Stimulated activated naive B cell treated with anti-CD40 and anti-IgM and Interleukin-4, amounts not matched to agents 10 μg/mL and 1 μg/mL and 100 μg/mL, for 72 hours (primary cell): ENCODE measurements at regions not wholly inside any gene's neighbourhood (a gene's known extent, or its start where the extent isn't known, plus 50 kb on each side); places are given as distances from the start of the nearest gene placed in this dataset.

ENCODE experiments used
- ATAC-seq, 2 donors: fragments of 150-1000 bp; cut with Tn5 transposase; replicated peaks; 2 replicates each; pipeline ENCODE4 v1.10.0; 2021; ENCODE audit warnings: moderate library complexity in 1 of 2
- DNase-seq: peaks from one replicate; pipeline ENCODE4 v3.0.0; 2021
- H3K27ac Mint-ChIP-seq: one replicate; pipeline ENCODE4 v1.8.0; 2022; ENCODE audit warnings: mild to moderate bottlenecking, mixed read lengths
- H3K27me3 Mint-ChIP-seq, 2 donors: one replicate each; pipeline ENCODE4 v1.8.0; 2022; ENCODE audit warnings: mixed read lengths in 2 of 2
- H3K36me3 Mint-ChIP-seq, 2 donors: one replicate each; pipeline ENCODE4 v1.8.0; 2022; ENCODE audit warnings: mixed read lengths in 2 of 2, mild to moderate bottlenecking in 1 of 2
- H3K4me1 Mint-ChIP-seq, 2 donors: one replicate each; pipeline ENCODE4 v1.8.0; 2022; ENCODE audit warnings: mixed read lengths in 2 of 2, mild to moderate bottlenecking in 1 of 2
- H3K4me3 Mint-ChIP-seq, 2 donors: one replicate each; pipeline ENCODE4 v1.8.0; 2022; ENCODE audit warnings: mild to moderate bottlenecking in 2 of 2, mixed read lengths in 2 of 2, moderate library complexity in 1 of 2
- H3K9me3 Mint-ChIP-seq, 2 donors: one replicate each; pipeline ENCODE4 v1.8.0; 2022; ENCODE audit warnings: mixed read lengths in 2 of 2, mild to moderate bottlenecking in 1 of 2

- Mint-ChIP-seq H3K4me3 (no peak overlapping the region), H3K4me1 (no peaks in the 10 kb centered on the region), H3K27me3 (no peaks in the 10 kb centered on the region), H3K9me3 (peaks cover 3 to 5% of the 10 kb centered on the region in 2 donors), H3K36me3 (no peaks in the 10 kb centered on the region), H3K27ac (no peak overlapping the region)
- ATAC-seq, result no peak
- DNase-seq, result no peak
Measured at GRCh38 chr4:187010052-187010451, 286.4 kb upstream of the FAT1 start.

GRCh38 chr4:187016101-187016500, 292.4 kb upstream of the FAT1 start:
- H3K4me1 Mint-ChIP-seq, result no peaks in the 10 kb centered on the region
- H3K9me3 Mint-ChIP-seq, result peaks cover 7 to 9% of the 10 kb centered on the region in 2 donors
- no peak overlapping the region for H3K4me3 Mint-ChIP-seq
- no peaks in the 10 kb centered on the region for H3K27me3 Mint-ChIP-seq
- H3K27ac Mint-ChIP-seq, result no peak overlapping the region
- DNase-seq, result no peak
- H3K36me3 Mint-ChIP-seq, result no peaks in the 10 kb centered on the region
- ATAC-seq, result no peak

DNA sequence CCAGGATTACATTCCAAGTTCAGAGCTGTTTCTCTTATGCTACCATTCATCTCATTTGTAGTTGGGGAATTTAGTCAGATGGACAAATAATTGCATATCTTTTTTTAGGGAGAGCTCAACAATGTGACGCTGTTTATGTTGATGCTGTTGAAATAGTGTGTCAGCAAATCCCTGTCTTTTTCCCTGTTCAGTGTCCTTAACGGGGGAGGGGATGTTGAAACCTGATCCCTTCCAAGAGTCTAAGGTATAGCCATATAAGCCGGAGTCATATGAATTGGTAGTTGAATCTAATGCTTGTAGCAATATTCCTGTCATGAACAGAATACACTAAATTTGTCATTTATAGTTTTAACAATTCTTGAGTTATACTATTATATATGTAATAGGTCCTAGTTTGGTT, 293.5 kb upstream of the FAT1 start:
- Mint-ChIP-seq H3K27me3 (no peaks in the 10 kb centered on the region), H3K4me3 (no peak overlapping the region), H3K36me3 (no peaks in the 10 kb centered on the region), H3K9me3 (peaks cover 7 to 9% of the 10 kb centered on the region in 2 donors), H3K4me1 (no peaks in the 10 kb centered on the region), H3K27ac (no peak overlapping the region)
- ATAC-seq, result no peak
- DNase-seq, result no peak

- peaks cover 4 to 9% of the 10 kb centered on the region in 2 donors for H3K9me3 Mint-ChIP-seq
- no peak overlapping the region for H3K4me3 Mint-ChIP-seq
- H3K4me1 Mint-ChIP-seq, result no peaks in the 10 kb centered on the region
- ATAC-seq (no peak), DNase-seq (no peak)
- H3K36me3 Mint-ChIP-seq, result no peaks in the 10 kb centered on the region
- H3K27me3 Mint-ChIP-seq, result no peaks in the 10 kb centered on the region
- no peak overlapping the region for H3K27ac Mint-ChIP-seq
Measured at GRCh38 chr4:187019896-187020295, 296.2 kb upstream of the FAT1 start.

DNA sequence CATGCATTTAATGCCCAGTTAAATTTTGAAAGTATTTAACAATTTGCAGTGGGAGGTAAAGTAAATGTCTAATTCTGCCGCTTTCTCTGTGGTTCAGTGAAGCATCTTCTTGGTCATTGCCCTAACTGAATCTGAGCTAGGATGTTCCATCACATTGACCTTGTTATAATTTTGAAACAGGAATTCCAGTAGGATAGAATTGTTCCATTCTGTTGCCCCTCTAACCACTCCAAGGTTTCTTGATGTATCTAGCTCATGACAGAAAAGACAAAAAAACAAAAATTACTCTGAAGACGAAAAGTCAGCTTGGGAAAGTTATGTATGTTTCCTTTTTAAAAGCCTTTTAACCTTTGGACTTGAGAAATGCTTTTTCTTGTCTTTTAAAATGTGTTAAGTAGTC, 297.0 kb upstream of the FAT1 start:
- Mint-ChIP-seq H3K27me3 (no peaks in the 10 kb centered on the region), H3K4me1 (no peaks in the 10 kb centered on the region), H3K4me3 (no peak overlapping the region), H3K27ac (no peak overlapping the region), H3K36me3 (no peaks in the 10 kb centered on the region), H3K9me3 (peaks cover 3 to 9% of the 10 kb centered on the region in 2 donors)
- DNase-seq (no peak), ATAC-seq (no peak)

DNA sequence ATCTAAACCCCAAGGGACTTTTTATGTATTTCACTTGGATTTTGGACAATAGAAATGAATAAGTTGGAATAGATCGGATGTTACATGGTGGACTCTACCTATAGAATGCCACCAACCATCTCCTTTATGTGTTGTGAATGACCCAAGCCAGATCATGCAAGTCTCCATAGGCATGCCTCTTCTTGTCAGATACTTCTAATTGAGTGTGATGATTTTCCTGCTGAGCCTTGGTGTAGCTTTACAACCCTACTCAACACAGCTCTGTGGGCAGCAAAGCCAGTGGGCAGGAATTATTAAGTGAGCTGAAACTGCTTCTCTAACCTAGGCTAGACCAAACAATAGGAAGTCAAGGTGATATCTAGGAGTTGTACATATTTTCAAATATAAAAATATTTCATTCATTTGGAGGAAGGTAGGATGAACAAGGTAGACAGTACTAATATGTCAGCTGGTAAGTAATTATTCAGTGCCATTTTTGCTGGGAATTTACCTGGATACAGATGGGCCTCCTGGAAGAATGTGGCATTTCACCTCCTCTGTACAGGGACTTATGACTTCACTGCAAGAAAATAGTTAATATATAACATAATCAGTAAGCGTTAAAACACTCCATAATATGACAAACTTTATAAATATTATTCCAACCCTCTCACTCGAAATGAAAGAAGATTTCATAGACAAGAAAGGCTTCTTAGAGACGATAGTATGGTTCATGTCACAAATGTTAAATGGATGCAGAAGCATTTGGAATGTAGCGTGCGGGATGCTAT, 298.0 kb upstream of the FAT1 start:
- H3K27me3 Mint-ChIP-seq, result no peaks in the 10 kb centered on the region
- H3K27ac Mint-ChIP-seq, result no peak overlapping the region
- no peak overlapping the region for H3K4me3 Mint-ChIP-seq
- peaks cover 8 to 16% of the 10 kb centered on the region in 2 donors for H3K9me3 Mint-ChIP-seq
- DNase-seq, result no peak
- ATAC-seq, result no peak
- no peaks in the 10 kb centered on the region for H3K36me3 Mint-ChIP-seq
- no peaks in the 10 kb centered on the region for H3K4me1 Mint-ChIP-seq

DNA sequence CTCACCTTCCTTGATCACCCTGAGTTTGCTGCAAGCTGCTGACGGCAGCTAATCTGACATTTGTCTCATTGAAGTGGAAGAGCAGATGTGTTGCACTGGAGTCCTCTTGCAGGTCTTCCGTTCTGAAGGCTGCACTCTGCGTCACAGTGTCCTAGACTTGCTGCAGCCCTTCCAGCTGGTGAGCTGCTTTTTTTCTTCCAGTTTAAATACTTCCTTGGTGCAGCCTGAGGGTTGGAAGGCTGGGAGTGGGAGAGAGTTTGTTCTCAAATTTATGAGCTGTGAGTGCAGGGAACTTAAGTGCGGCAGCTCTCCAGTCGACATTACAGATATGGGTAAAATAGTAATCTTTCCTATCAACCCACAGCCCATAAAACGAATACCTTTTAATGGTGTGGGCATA, 303.6 kb upstream of the FAT1 start:
- DNase-seq (no peak), ATAC-seq (no peak)
- Mint-ChIP-seq H3K27ac (no peak overlapping the region), H3K36me3 (no peaks in the 10 kb centered on the region), H3K9me3 (peaks cover 11 to 21% of the 10 kb centered on the region in 2 donors), H3K27me3 (no peaks in the 10 kb centered on the region), H3K4me3 (no peak overlapping the region), H3K4me1 (no peaks in the 10 kb centered on the region)

DNA sequence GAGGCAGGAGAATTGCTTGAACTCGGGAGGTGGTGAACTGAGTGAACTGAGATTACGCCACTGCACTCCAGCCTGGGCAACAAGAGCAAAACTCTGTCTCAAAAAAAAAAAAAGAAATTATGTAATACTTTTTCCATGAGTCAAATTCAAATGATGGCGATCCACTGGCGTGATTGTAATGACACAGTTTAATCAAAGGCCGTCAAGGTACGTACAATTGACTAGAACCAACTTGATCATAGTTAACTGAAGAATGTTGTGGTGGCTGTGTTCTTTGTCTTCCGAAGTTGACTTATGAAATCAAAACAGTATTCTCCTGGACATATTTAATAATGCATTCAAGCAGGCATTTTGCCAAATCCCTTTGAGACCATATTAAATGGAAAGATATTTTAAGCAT, 318.6 kb upstream of the FAT1 start:
- H3K9me3 Mint-ChIP-seq, result peaks cover 0 to 6% of the 10 kb centered on the region in 2 donors
- ATAC-seq (no peak), DNase-seq (no peak)
- no peaks in the 10 kb centered on the region for H3K27me3 Mint-ChIP-seq
- H3K27ac Mint-ChIP-seq, result no peak overlapping the region
- H3K36me3 Mint-ChIP-seq, result no peaks in the 10 kb centered on the region
- no peak overlapping the region for H3K4me3 Mint-ChIP-seq
- H3K4me1 Mint-ChIP-seq, result no peaks in the 10 kb centered on the region

GRCh38 chr4:187046471-187046870, 322.8 kb upstream of the FAT1 start:
- H3K9me3 Mint-ChIP-seq, result peaks cover 0 to 10% of the 10 kb centered on the region in 2 donors
- H3K36me3 Mint-ChIP-seq, result no peaks in the 10 kb centered on the region
- no peak overlapping the region for H3K4me3 Mint-ChIP-seq
- ATAC-seq (no peak), DNase-seq (no peak)
- no peak overlapping the region for H3K27ac Mint-ChIP-seq
- no peaks in the 10 kb centered on the region for H3K4me1 Mint-ChIP-seq
- H3K27me3 Mint-ChIP-seq, result no peaks in the 10 kb centered on the region

DNA sequence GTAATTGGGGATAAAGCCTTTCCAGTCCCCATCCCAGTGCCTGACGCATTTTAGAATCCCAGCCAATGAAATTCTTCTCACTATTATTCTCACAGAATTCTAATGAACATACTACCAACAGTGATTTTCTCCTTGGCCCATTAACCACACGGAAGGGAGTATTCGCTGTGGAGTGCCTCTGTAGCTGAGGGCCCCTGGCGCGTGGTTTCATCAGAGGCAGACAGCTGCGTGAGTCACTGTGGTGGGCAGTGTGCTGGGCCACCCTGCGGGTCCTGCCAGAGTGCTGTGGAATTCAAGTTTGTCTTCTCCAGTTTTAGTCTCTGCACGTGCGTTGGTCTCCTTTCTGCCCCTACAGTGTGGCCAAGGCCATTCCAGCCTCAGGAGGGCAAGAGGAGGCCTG, 335.4 kb upstream of the FAT1 start:
- ATAC-seq (no peak), DNase-seq (no peak)
- no peak overlapping the region for H3K27ac Mint-ChIP-seq
- no peak overlapping the region for H3K4me3 Mint-ChIP-seq
- H3K36me3 Mint-ChIP-seq, result no peaks in the 10 kb centered on the region
- H3K27me3 Mint-ChIP-seq, result no peaks in the 10 kb centered on the region
- no peaks in the 10 kb centered on the region for H3K4me1 Mint-ChIP-seq
- H3K9me3 Mint-ChIP-seq, result peaks cover 0 to 8% of the 10 kb centered on the region in 2 donors

- H3K36me3 Mint-ChIP-seq, result no peaks in the 10 kb centered on the region
- H3K4me3 Mint-ChIP-seq, result no peak overlapping the region
- DNase-seq (no peak), ATAC-seq (no peak)
- peaks cover 0 to 8% of the 10 kb centered on the region in 2 donors for H3K9me3 Mint-ChIP-seq
- H3K27me3 Mint-ChIP-seq, result no peaks in the 10 kb centered on the region
- H3K27ac Mint-ChIP-seq, result no peak overlapping the region
- no peaks in the 10 kb centered on the region for H3K4me1 Mint-ChIP-seq
Measured at GRCh38 chr4:187059895-187060294, 336.2 kb upstream of the FAT1 start.

DNA sequence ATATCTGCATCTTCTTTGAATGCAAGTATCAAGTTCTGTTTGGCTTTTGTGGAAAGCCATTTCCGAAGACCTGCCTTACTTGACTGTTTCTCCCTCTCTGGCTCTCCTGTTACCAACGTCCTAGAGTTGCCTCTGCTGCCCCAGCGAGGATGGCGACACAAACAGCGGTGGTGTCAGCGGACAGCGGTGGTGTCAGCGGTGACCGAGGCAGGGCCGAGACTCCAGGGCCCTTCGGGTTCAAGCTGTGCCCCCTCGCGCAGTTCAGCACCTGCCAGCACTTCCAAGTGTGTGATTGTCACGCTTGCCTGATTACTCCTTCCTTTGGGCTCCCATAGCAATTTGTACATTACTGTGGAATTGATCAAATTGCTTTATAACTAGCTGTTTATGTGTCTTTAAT, 336.9 kb upstream of the FAT1 start:
- peaks cover 0 to 8% of the 10 kb centered on the region in 2 donors for H3K9me3 Mint-ChIP-seq
- H3K36me3 Mint-ChIP-seq, result no peaks in the 10 kb centered on the region
- H3K27me3 Mint-ChIP-seq, result no peaks in the 10 kb centered on the region
- H3K4me3 Mint-ChIP-seq, result no peak overlapping the region
- no peak for ATAC-seq
- DNase-seq, result no peak
- H3K27ac Mint-ChIP-seq, result no peak overlapping the region
- H3K4me1 Mint-ChIP-seq, result no peaks in the 10 kb centered on the region

- Mint-ChIP-seq H3K27me3 (no peaks in the 10 kb centered on the region), H3K4me1 (no peaks in the 10 kb centered on the region), H3K4me3 (no peak overlapping the region), H3K27ac (no peak overlapping the region), H3K36me3 (no peaks in the 10 kb centered on the region), H3K9me3 (peaks cover 0 to 5% of the 10 kb centered on the region in 2 donors)
- ATAC-seq (no peak), DNase-seq (no peak)
Measured at GRCh38 chr4:187063251-187063650, 339.6 kb upstream of the FAT1 start.

DNA sequence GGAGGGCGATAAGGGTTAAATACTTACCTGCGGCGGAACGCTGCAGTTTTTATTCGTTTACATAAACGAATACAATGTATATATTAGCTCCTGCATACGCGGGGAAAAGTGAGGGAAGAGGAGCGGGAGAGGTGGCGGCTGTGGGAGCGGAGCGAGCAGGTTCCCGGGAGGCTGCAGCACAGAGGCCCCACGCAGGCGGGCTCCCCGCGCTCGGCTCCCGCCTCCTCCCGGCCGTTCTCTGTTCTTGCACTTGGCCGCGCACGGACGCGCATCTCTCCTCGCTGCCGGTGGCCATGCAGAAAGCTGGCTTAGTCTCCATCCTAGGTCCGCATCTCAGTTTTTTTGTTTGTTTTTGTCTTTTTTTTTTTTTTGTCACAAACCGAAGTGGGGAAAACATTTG, 340.4 kb upstream of the FAT1 start:
- ATAC-seq (no peak), DNase-seq (no peak)
- Mint-ChIP-seq H3K9me3 (peaks cover 0 to 5% of the 10 kb centered on the region in 2 donors), H3K27ac (no peak overlapping the region), H3K27me3 (no peaks in the 10 kb centered on the region), H3K4me3 (no peak overlapping the region), H3K4me1 (no peaks in the 10 kb centered on the region), H3K36me3 (no peaks in the 10 kb centered on the region)

GRCh38 chr4:187065396-187065795, 341.7 kb upstream of the FAT1 start:
- no peaks in the 10 kb centered on the region for H3K36me3 Mint-ChIP-seq
- H3K27ac Mint-ChIP-seq, result no peak overlapping the region
- no peaks in the 10 kb centered on the region for H3K4me1 Mint-ChIP-seq
- DNase-seq, result no peak
- no peak for ATAC-seq
- H3K27me3 Mint-ChIP-seq, result no peaks in the 10 kb centered on the region
- peaks cover 0 to 5% of the 10 kb centered on the region in 2 donors for H3K9me3 Mint-ChIP-seq
- no peak overlapping the region for H3K4me3 Mint-ChIP-seq
